ENCODE measurements at regions not wholly inside any gene's neighbourhood (a gene's known extent, or its start where the extent isn't known, plus 50 kb on each side); places are given as distances from the start of the nearest gene placed in this dataset.

DNA sequence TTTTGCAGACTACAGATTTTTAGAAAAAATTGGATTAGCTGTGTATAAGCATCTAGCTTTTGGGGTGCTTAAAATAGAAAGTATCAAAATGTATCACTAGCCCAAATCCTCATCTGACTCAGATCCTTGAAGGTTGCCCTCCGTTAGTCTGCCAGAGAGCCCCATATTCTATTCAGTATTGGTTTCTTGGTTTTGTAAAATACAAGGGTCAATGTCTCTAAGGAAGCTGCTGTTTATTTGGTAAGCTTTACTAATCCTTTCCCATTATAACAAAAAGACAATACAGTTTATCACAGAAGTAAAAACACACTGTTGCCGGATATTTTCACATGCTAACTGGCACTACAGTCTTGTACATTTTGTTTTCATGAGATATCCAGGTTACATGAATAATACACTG is 92.8 kb upstream of the PTHLH start:
- TF ChIP-seq, protein P1, sequence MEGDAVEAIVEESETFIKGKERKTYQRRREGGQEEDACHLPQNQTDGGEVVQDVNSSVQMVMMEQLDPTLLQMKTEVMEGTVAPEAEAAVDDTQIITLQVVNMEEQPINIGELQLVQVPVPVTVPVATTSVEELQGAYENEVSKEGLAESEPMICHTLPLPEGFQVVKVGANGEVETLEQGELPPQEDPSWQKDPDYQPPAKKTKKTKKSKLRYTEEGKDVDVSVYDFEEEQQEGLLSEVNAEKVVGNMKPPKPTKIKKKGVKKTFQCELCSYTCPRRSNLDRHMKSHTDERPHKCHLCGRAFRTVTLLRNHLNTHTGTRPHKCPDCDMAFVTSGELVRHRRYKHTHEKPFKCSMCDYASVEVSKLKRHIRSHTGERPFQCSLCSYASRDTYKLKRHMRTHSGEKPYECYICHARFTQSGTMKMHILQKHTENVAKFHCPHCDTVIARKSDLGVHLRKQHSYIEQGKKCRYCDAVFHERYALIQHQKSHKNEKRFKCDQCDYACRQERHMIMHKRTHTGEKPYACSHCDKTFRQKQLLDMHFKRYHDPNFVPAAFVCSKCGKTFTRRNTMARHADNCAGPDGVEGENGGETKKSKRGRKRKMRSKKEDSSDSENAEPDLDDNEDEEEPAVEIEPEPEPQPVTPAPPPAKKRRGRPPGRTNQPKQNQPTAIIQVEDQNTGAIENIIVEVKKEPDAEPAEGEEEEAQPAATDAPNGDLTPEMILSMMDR (IDR thresholded peaks at IDR 0.05), result no peak
- no peak for TF ChIP-seq POLR2AphosphoS5 (IDR thresholded peaks at IDR 0.05)
